Cardiac muscle cell (in vitro differentiated cells and primary cell): ENCODE measurements at regions not wholly inside any gene's neighbourhood (a gene's known extent, or its start where the extent isn't known, plus 50 kb on each side); places are given as distances from the start of the nearest gene placed in this dataset.

ENCODE experiments used
- DNase-seq, 2 donors: peaks; one replicate each; pipeline versions ENCODE4 v3.0.0 to v3.0.0-alpha.2; 2010 to 2017; ENCODE audit warnings: low read depth in 1 of 2, low spot score in 1 of 2
- H3K27ac ChIP-seq: fragments of 200-600 bp; sonication (generic); 2 replicates; pipeline ENCODE4 v1.5.1; 2016
- H3K27me3 ChIP-seq: fragments of 200-600 bp; sonication (generic); 2 replicates; pipeline ENCODE4 v1.6.0; 2016; ENCODE audit warnings: control low read depth
- H3K36me3 ChIP-seq: fragments of 200-600 bp; sonication (generic); 2 replicates; pipeline ENCODE4 v1.5.1; 2016; ENCODE audit warnings: control low read depth
- H3K4me1 ChIP-seq: fragments of 200-600 bp; sonication (generic); 2 replicates; pipeline ENCODE4 v1.8.1; 2017; ENCODE audit warnings: low read depth, mild to moderate bottlenecking, mixed run types
- H3K4me3 ChIP-seq: fragments of 200-600 bp; sonication (generic); 2 replicates; pipeline ENCODE4 v1.5.1; 2016; ENCODE audit warnings: mild to moderate bottlenecking
- H3K9me3 ChIP-seq: fragments of 200-600 bp; sonication (generic); 2 replicates; pipeline ENCODE4 v1.5.1; 2017; ENCODE audit warnings: low read depth, mild to moderate bottlenecking, control low read depth
- CTCF ChIP-seq: IDR thresholded peaks from 2 replicates; pipeline ENCODE4 v1.5.1; 2012; ENCODE audit warnings: low read depth, mild to moderate bottlenecking, low read length

DNA sequence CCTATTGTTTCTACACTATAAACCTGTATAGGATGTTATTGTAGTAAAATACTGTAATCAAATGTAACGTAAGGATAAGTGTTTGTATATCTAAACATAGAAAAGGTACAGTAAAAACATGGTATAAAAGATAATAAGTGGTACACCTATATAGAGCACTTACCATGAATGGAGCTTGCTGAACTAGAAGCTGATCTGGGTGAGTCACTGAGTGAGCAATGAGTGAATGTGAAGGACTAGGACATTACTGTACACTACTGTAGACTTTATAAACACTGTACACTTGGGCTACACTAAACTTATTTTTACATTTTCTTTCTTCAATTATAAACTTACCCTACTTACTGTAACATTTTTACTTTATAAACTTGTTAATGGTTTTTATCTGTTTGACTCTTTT, 732.9 kb upstream of the LRRN3 start:
- H3K9me3 ChIP-seq, result no peaks in the 10 kb centered on the region
- H3K36me3 ChIP-seq, result no peaks in the 10 kb centered on the region
- H3K27me3 ChIP-seq, result no peaks in the 10 kb centered on the region
- no peak for DNase-seq
- no peak overlapping the region for H3K27ac ChIP-seq
- TF ChIP-seq CTCF, result no peak
- H3K4me1 ChIP-seq, result no peaks in the 10 kb centered on the region
- H3K4me3 ChIP-seq, result no peak overlapping the region

GRCh38 chr7:110371709-110372108, 719.2 kb upstream of the LRRN3 start:
- DNase-seq, result no peak

GRCh38 chr7:110372685-110373084, 718.2 kb upstream of the LRRN3 start:
- no peak for TF ChIP-seq CTCF

More at GRCh38 chr7:110371709-110372108, 719.2 kb upstream of the LRRN3 start:
- no peak for TF ChIP-seq CTCF
- Histone ChIP-seq H3K9me3 (no peaks in the 10 kb centered on the region), H3K36me3 (no peaks in the 10 kb centered on the region), H3K27me3 (no peaks in the 10 kb centered on the region), H3K4me1 (no peaks in the 10 kb centered on the region), H3K27ac (no peak overlapping the region), H3K4me3 (no peak overlapping the region)

DNA sequence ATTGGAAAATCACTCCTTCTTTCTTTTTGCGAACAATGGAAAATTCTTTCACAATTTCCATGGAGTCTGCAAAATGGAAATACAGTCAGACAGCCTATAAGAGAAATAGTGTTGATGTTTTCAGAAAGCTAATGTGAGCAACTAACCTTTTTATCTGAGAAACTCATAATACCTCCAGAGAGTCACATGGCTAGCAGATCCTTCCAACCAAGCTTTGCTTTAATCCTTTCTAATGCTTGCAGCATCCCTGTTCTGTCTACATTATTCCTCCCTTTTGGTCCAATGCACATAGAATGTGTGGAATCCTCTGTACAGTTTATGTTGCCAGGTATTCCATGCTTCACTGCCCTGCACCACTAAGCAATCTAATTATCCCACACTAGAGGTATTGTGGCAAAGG, 717.5 kb upstream of the LRRN3 start:
- no peak overlapping the region for H3K27ac ChIP-seq
- H3K9me3 ChIP-seq, result no peaks in the 10 kb centered on the region
- H3K36me3 ChIP-seq, result no peaks in the 10 kb centered on the region
- H3K4me1 ChIP-seq, result no peaks in the 10 kb centered on the region
- no peak for TF ChIP-seq CTCF
- DNase-seq, result no peak
- H3K4me3 ChIP-seq, result no peak overlapping the region
- H3K27me3 ChIP-seq, result no peaks in the 10 kb centered on the region

More at GRCh38 chr7:110372685-110373084, 718.2 kb upstream of the LRRN3 start:
- Histone ChIP-seq H3K4me3 (no peak overlapping the region), H3K4me1 (no peaks in the 10 kb centered on the region), H3K27me3 (no peaks in the 10 kb centered on the region), H3K27ac (no peak overlapping the region), H3K36me3 (no peaks in the 10 kb centered on the region), H3K9me3 (no peaks in the 10 kb centered on the region)
- no peak for DNase-seq

GRCh38 chr7:110373859-110374258, 717.1 kb upstream of the LRRN3 start:
- TF ChIP-seq CTCF, result no peak
- H3K36me3 ChIP-seq, result no peaks in the 10 kb centered on the region
- H3K27ac ChIP-seq, result no peak overlapping the region
- H3K27me3 ChIP-seq, result no peaks in the 10 kb centered on the region
- no peaks in the 10 kb centered on the region for H3K9me3 ChIP-seq
- H3K4me1 ChIP-seq, result no peaks in the 10 kb centered on the region
- H3K4me3 ChIP-seq, result no peak overlapping the region
- DNase-seq, result no peak

GRCh38 chr7:110375068-110375467, 715.9 kb upstream of the LRRN3 start:
- Histone ChIP-seq H3K9me3 (no peaks in the 10 kb centered on the region), H3K27ac (no peak overlapping the region), H3K4me3 (no peak overlapping the region), H3K4me1 (no peaks in the 10 kb centered on the region), H3K36me3 (no peaks in the 10 kb centered on the region), H3K27me3 (no peaks in the 10 kb centered on the region)
- TF ChIP-seq CTCF, result no peak
- no peak for DNase-seq
